ENCODE measurements at regions not wholly inside any gene's neighbourhood (a gene's known extent, or its start where the extent isn't known, plus 50 kb on each side); places are given as distances from the start of the nearest gene placed in this dataset.

DNA sequence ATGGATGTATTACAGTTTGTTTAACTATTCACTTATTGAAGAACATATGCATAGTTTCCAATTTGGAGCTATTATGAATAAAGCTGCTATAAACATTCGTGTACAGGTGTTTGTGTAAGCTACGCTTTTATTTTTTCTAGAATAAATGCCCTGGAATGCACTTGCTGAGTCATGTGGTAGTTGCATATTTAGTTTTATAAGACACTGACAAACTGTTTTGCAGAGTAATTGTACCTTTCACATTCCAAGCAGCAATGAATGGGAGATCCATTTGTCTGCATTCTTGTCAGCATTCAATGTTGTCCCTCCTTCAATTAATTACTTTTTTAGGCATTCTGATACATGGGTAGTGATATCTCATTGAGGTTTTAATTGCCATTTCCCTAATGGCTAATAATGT lies 373.6 kb upstream of the GHITM start:
- no peak overlapping the region for H3K4me2 ChIP-seq (ENCODE audit: low read length)
- CTCF ChIA-PET = no interaction called here
- H3K27ac ChIP-seq (ENCODE audit: low read depth, low read length) = no peak overlapping the region
- no peak overlapping the region for H3K4me3 ChIP-seq (replicated peaks in 1 of 2; ENCODE audit: low read depth in 1 of 2, low read length in 2 of 2)
- H2AFZ ChIP-seq (ENCODE audit: low read depth, low read length, poor library complexity, severe bottlenecking) = no peak overlapping the region
- no peak overlapping the region for H3K9ac ChIP-seq (ENCODE audit: low read length)
- DNase-seq (ENCODE audit: low read depth, low spot score) = no peak
- no peaks in the 10 kb centered on the region for H3K36me3 ChIP-seq (ENCODE audit: control insufficient read depth in 1 of 2, insufficient read depth in 2 of 2, low read length in 2 of 2)
- peaks cover 0 to 2% of the 10 kb centered on the region in 2 experiments; a peak in 2 of 4 replicates for H3K9me3 ChIP-seq (ENCODE audit: control insufficient read depth in 1 of 2, insufficient read depth in 1 of 2, low read depth in 1 of 2, low read length in 2 of 2)
- RAD21 ChIA-PET (ENCODE audit: low non-redundant PET in 1 of 2, low total read pairs in 2 of 2, uncharacterized antibody in 2 of 2, unreplicated experiment in 2 of 2) = no interaction called here
- no TSS peak for BruUV-seq (replicated peaks)
- TF ChIP-seq, protein P1, sequence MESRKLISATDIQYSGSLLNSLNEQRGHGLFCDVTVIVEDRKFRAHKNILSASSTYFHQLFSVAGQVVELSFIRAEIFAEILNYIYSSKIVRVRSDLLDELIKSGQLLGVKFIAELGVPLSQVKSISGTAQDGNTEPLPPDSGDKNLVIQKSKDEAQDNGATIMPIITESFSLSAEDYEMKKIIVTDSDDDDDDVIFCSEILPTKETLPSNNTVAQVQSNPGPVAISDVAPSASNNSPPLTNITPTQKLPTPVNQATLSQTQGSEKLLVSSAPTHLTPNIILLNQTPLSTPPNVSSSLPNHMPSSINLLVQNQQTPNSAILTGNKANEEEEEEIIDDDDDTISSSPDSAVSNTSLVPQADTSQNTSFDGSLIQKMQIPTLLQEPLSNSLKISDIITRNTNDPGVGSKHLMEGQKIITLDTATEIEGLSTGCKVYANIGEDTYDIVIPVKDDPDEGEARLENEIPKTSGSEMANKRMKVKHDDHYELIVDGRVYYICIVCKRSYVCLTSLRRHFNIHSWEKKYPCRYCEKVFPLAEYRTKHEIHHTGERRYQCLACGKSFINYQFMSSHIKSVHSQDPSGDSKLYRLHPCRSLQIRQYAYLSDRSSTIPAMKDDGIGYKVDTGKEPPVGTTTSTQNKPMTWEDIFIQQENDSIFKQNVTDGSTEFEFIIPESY (IDR thresholded peaks at IDR 0.05; ENCODE audit: extremely low read depth, insufficient replicate concordance, low read length) = no peak
- TF ChIP-seq EZH2phosphoT487 (IDR thresholded peaks at IDR 0.05; ENCODE audit: borderline replicate concordance) = no peak
- TF ChIP-seq EGR1 (IDR thresholded peaks at IDR 0.05; ENCODE audit: low read depth) = no peak
- TF ChIP-seq, protein P2, sequence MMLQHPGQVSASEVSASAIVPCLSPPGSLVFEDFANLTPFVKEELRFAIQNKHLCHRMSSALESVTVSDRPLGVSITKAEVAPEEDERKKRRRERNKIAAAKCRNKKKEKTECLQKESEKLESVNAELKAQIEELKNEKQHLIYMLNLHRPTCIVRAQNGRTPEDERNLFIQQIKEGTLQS (IDR thresholded peaks at IDR 0.05) = no peak
- no peak for TF ChIP-seq SIN3A (IDR thresholded peaks at IDR 0.05; ENCODE audit: low read depth)
- no peak for TF ChIP-seq FOSL1 (IDR thresholded peaks at IDR 0.05; ENCODE audit: low read depth)
- H3K27me3 ChIP-seq (ENCODE audit: insufficient read depth, low read length) = no peaks in the 10 kb centered on the region
- H3K79me2 ChIP-seq (ENCODE audit: insufficient read depth, low read length) = no peaks in the 10 kb centered on the region
- H4K20me1 ChIP-seq (ENCODE audit: insufficient read depth) = no peaks in the 10 kb centered on the region
- ATAC-seq = no peak
- intact Hi-C loops (cut with micrococcal nuclease) = no loop called here
- H3K4me1 ChIP-seq (ENCODE audit: control insufficient read depth in 1 of 2, insufficient read depth in 2 of 2, low read length in 2 of 2) = no peaks in the 10 kb centered on the region
- H3K9me2 ChIP-seq (ENCODE audit: insufficient read depth) = no peaks in the 10 kb centered on the region
- POLR2A ChIA-PET = no interaction called here

DNA sequence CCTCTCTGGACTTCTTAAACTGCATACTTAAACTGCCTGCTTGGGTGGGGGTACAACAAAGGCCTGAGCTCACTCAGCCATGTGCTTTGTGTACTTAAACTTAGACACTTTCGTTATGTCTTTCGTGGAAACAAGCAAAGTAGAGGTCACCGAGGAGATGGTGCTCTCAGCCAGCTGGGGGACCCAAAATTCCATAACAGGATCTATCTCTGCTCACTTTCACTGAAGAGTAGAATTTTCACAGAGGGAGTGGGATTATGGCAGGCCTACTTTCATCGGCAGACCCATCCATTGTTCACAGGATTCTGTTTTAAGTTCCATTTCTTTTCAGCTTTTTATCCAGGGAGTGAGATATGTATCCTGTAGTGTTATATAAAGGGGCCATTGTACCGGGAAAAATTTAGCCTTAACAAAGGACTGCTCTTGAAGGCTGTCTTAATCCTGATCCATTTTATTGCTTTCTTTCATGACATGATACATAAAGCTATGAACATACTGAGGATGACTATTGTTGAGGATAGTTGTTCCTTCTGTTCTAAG lies 370.0 kb upstream of the GHITM start:
- no peak for ATAC-seq
- no peaks in the 10 kb centered on the region for H4K20me1 ChIP-seq (ENCODE audit: insufficient read depth)
- CTCF ChIA-PET = no interaction called here
- no peaks in the 10 kb centered on the region for H3K9me2 ChIP-seq (ENCODE audit: insufficient read depth)
- no peak for DNase-seq (ENCODE audit: low read depth, low spot score)
- H3K4me1 ChIP-seq (ENCODE audit: control insufficient read depth in 1 of 2, insufficient read depth in 2 of 2, low read length in 2 of 2) = no peaks in the 10 kb centered on the region
- no peak overlapping the region for H3K9ac ChIP-seq (ENCODE audit: low read length)
- no peaks in the 10 kb centered on the region for H3K36me3 ChIP-seq (ENCODE audit: control insufficient read depth in 1 of 2, insufficient read depth in 2 of 2, low read length in 2 of 2)
- RAD21 ChIA-PET (ENCODE audit: low non-redundant PET in 1 of 2, low total read pairs in 2 of 2, uncharacterized antibody in 2 of 2, unreplicated experiment in 2 of 2) = no interaction called here
- intact Hi-C loops (cut with micrococcal nuclease) = no loop called here
- peaks cover 0 to 13% of the 10 kb centered on the region in 2 experiments; a peak in 2 of 4 replicates for H3K9me3 ChIP-seq (ENCODE audit: control insufficient read depth in 1 of 2, insufficient read depth in 1 of 2, low read depth in 1 of 2, low read length in 2 of 2)
- H3K79me2 ChIP-seq (ENCODE audit: insufficient read depth, low read length) = no peaks in the 10 kb centered on the region
- no TSS peak for BruUV-seq (replicated peaks)
- no peak overlapping the region for H3K4me3 ChIP-seq (replicated peaks in 1 of 2; ENCODE audit: low read depth in 1 of 2, low read length in 2 of 2)
- H2AFZ ChIP-seq (ENCODE audit: low read depth, low read length, poor library complexity, severe bottlenecking) = no peak overlapping the region
- H3K27me3 ChIP-seq (ENCODE audit: insufficient read depth, low read length) = no peaks in the 10 kb centered on the region
- no peak overlapping the region for H3K4me2 ChIP-seq (ENCODE audit: low read length)
- no peak overlapping the region for H3K27ac ChIP-seq (ENCODE audit: low read depth, low read length)
- POLR2A ChIA-PET = no interaction called here
- TF ChIP-seq CBX3 (IDR thresholded peaks at IDR 0.05; ENCODE audit: low read depth) = no peak
- TF ChIP-seq SRF (IDR thresholded peaks at IDR 0.05; ENCODE audit: low read depth) = no peak
- TF ChIP-seq ZFX (IDR thresholded peaks at IDR 0.05) = no peak
- no peak for TF ChIP-seq ELF1 (IDR thresholded peaks at IDR 0.05; ENCODE audit: borderline replicate concordance, low read depth)
- no peak for TF ChIP-seq CEBPB (IDR thresholded peaks at IDR 0.05; ENCODE audit: low read depth)
- TF ChIP-seq TCF7L2 (IDR thresholded peaks at IDR 0.05; ENCODE audit: borderline replicate concordance, extremely low read depth, insufficient read depth, insufficient read length) = no peak
- TF ChIP-seq, protein P3, sequence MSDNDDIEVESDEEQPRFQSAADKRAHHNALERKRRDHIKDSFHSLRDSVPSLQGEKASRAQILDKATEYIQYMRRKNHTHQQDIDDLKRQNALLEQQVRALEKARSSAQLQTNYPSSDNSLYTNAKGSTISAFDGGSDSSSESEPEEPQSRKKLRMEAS (IDR thresholded peaks at IDR 0.05) = no peak
- no peak for TF ChIP-seq RAD21 (IDR thresholded peaks at IDR 0.05; ENCODE audit: low read depth)
- TF ChIP-seq SIN3A (IDR thresholded peaks at IDR 0.05; ENCODE audit: low read depth) = no peak
- TF ChIP-seq JUND (IDR thresholded peaks at IDR 0.05) = no peak
- TF ChIP-seq SP1 (IDR thresholded peaks at IDR 0.05; ENCODE audit: low read depth) = no peak
- no peak for TF ChIP-seq POLR2AphosphoS5 (IDR thresholded peaks at IDR 0.05; ENCODE audit: low read depth, low read length)
- TF ChIP-seq EZH2phosphoT487 (IDR thresholded peaks at IDR 0.05; ENCODE audit: borderline replicate concordance) = no peak
- TF ChIP-seq, protein P4, sequence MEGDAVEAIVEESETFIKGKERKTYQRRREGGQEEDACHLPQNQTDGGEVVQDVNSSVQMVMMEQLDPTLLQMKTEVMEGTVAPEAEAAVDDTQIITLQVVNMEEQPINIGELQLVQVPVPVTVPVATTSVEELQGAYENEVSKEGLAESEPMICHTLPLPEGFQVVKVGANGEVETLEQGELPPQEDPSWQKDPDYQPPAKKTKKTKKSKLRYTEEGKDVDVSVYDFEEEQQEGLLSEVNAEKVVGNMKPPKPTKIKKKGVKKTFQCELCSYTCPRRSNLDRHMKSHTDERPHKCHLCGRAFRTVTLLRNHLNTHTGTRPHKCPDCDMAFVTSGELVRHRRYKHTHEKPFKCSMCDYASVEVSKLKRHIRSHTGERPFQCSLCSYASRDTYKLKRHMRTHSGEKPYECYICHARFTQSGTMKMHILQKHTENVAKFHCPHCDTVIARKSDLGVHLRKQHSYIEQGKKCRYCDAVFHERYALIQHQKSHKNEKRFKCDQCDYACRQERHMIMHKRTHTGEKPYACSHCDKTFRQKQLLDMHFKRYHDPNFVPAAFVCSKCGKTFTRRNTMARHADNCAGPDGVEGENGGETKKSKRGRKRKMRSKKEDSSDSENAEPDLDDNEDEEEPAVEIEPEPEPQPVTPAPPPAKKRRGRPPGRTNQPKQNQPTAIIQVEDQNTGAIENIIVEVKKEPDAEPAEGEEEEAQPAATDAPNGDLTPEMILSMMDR (IDR thresholded peaks at IDR 0.05 in 2 of 3, conservative IDR thresholded peaks at IDR 0.05 in 1 of 3; ENCODE audit: borderline replicate concordance in 1 of 3, insufficient read depth in 1 of 3, low read depth in 2 of 3, low read length in 2 of 3) = no peak
- no peak for TF ChIP-seq ZNF274 (IDR thresholded peaks at IDR 0.05; ENCODE audit: low read depth, low read length)
- no peak for TF ChIP-seq EGR1 (IDR thresholded peaks at IDR 0.05; ENCODE audit: low read depth)

All from HCT116 (cell line).